OCI-LY7 (cell line): ENCODE measurements at regions not wholly inside any gene's neighbourhood (a gene's known extent, or its start where the extent isn't known, plus 50 kb on each side); places are given as distances from the start of the nearest gene placed in this dataset.
"Not testable (repeated sequence)": the region's sequence is repeated elsewhere in the genome, so short reads cannot be mapped to it uniquely, and the experiment has no call there.

ENCODE experiments used
- BruUV-seq: library from RNA; stranded (reverse); fragments of 400-500 nt; replicated peaks from 2 replicates; lab custom pipeline; 2021; lab: Mats Ljungman, UMichigan
- CTCF ChIA-PET: fragments of 300-600 bp; sonication (Branson Sonifier 250); formaldehyde crosslinking; loops from one replicate; lab custom pipeline; 2022; ENCODE audit warnings: antibody characterized with exemption; ENCODE audit not compliant: unreplicated experiment; lab: Charles Lee
- POLR2A ChIA-PET: fragments of 300-600 bp; sonication (Branson Sonifier 250); formaldehyde crosslinking; loops from one replicate; lab custom pipeline; 2022; ENCODE audit warnings: antibody characterized with exemption; lab: Charles Lee
- DNase-seq: peaks from one replicate; pipeline ENCODE4 v3.0.0-alpha.2; 2015; ENCODE audit warnings: low spot score
- H2AFZ ChIP-seq: fragments of 200-600 bp; sonication (generic), shearing (Covaris generic); 2 replicates; pipeline ENCODE4 v1.6.1; 2014; ENCODE audit warnings: mild to moderate bottlenecking, antibody characterized with exemption, low read length, moderate library complexity
- H3K27ac ChIP-seq: fragments of 200-600 bp; sonication (generic); 2 replicates; pipeline ENCODE4 v1.5.1; 2014; ENCODE audit warnings: mixed run types, low read depth, mild to moderate bottlenecking, moderate library complexity, low read length, inconsistent platforms; ENCODE audit not compliant: poor library complexity, severe bottlenecking
- H3K36me3 ChIP-seq: fragments of 200-600 bp; sonication (generic); 2 replicates; pipeline ENCODE4 v1.6.1; 2014; ENCODE audit warnings: mild to moderate bottlenecking, antibody characterized with exemption, low read length, moderate library complexity, mixed read lengths; ENCODE audit not compliant: insufficient read depth
- H3K4me1 ChIP-seq: fragments of 200-600 bp; sonication (generic); 2 replicates; pipeline ENCODE4 v1.5.1; 2014; ENCODE audit warnings: mild to moderate bottlenecking, low read length; ENCODE audit not compliant: insufficient read depth, poor library complexity, severe bottlenecking
- H3K4me2 ChIP-seq: fragments of 200-600 bp; sonication (generic); 2 replicates; pipeline ENCODE4 v1.6.1; 2014; ENCODE audit warnings: mild to moderate bottlenecking, low read length
- H3K4me3 ChIP-seq: fragments of 200-600 bp; sonication (generic); 2 replicates; pipeline ENCODE4 v1.5.1; 2014; ENCODE audit warnings: mild to moderate bottlenecking, low read depth, low read length; ENCODE audit not compliant: poor library complexity, severe bottlenecking
- H3K79me2 ChIP-seq: fragments of 200-600 bp; sonication (generic); 2 replicates; pipeline ENCODE4 v1.6.1; 2016; ENCODE audit warnings: low read depth, mild to moderate bottlenecking, low read length, moderate library complexity, mixed read lengths; ENCODE audit not compliant: insufficient read depth
- H3K9me2 ChIP-seq: fragments of 200-600 bp; sonication (generic); 2 replicates; pipeline ENCODE4 v1.6.1; 2016; ENCODE audit warnings: mild to moderate bottlenecking, low read length, mixed read lengths; ENCODE audit not compliant: insufficient read depth
- H3K9me3 ChIP-seq: fragments of 200-600 bp; sonication (generic); 2 replicates; pipeline ENCODE4 v1.6.1; 2014; ENCODE audit warnings: mild to moderate bottlenecking, mixed run types, low read length, mixed read lengths
- H4K20me1 ChIP-seq: fragments of 200-600 bp; sonication (generic); 2 replicates; pipeline ENCODE4 v1.6.1; 2014; ENCODE audit warnings: mild to moderate bottlenecking, antibody characterized with exemption, low read length, moderate library complexity, mixed read lengths; ENCODE audit not compliant: insufficient read depth
- CTCF ChIP-seq: fragments of 200-600 bp; sonication (generic); conservative IDR thresholded peaks from 2 replicates; pipeline ENCODE4 v1.5.1; 2014; ENCODE audit warnings: mild to moderate bottlenecking, antibody characterized with exemption, low read length, moderate library complexity, mixed read lengths
- EZH2phosphoT487 ChIP-seq: fragments of 200-600 bp; sonication (generic); IDR thresholded peaks from 2 replicates; pipeline ENCODE4 v1.6.1; 2018; ENCODE audit warnings: low read depth, borderline replicate concordance, mild to moderate bottlenecking, mixed run types, antibody characterized with exemption, low read length, moderate library complexity, mixed read lengths
- intact Hi-C: fragments of 100-400 bp; cut with micrococcal nuclease; formaldehyde crosslinking; loops from one replicate; pipeline ENCODE4 v1.10.0; 2022; ENCODE audit not compliant: unreplicated experiment

GRCh38 chr14:28983279-28983678 is 216.7 kb downstream of the FOXG1 start:
- Histone ChIP-seq H3K4me3 (no peak overlapping the region), H2AFZ (no peak overlapping the region), H4K20me1 (no peaks in the 10 kb centered on the region), H3K36me3 (no peaks in the 10 kb centered on the region), H3K4me1 (no peaks in the 10 kb centered on the region), H3K4me2 (no peak overlapping the region), H3K79me2 (no peaks in the 10 kb centered on the region), H3K27ac (no peak overlapping the region), H3K9me3 (0 out of 2 replicates have a peak, but pooled peaks cover 17% of the 10 kb centered on the region), H3K9me2 (no peaks in the 10 kb centered on the region)
- BruUV-seq, result no TSS peak
- ChIA-PET CTCF (no interaction called here), POLR2A (interaction anchor here (0.6 to 0.9 kb wide), 2 partner anchors 14 to 44 kb away, joined by 3 read pairs; no protein-coding TSS in a partner anchor)
- no peak for DNase-seq
- intact Hi-C loops, result no loop called here
- TF ChIP-seq CTCF, result no peak
- no peak for TF ChIP-seq EZH2phosphoT487

GRCh38 chr14:28987516-28987915 is 220.9 kb downstream of the FOXG1 start:
- no TSS peak for BruUV-seq
- POLR2A ChIA-PET, result no interaction called here
- CTCF ChIA-PET, result no interaction called here
- TF ChIP-seq EZH2phosphoT487, result no peak
- no peak for TF ChIP-seq CTCF
- no peak overlapping the region for H3K4me3 ChIP-seq
- no peak for DNase-seq
- no peak overlapping the region for H2AFZ ChIP-seq
- H3K4me2 ChIP-seq, result no peak overlapping the region
- H3K27ac ChIP-seq, result no peak overlapping the region
- no peaks in the 10 kb centered on the region for H3K4me1 ChIP-seq
- H3K9me2 ChIP-seq, result no peaks in the 10 kb centered on the region
- no peaks in the 10 kb centered on the region for H3K79me2 ChIP-seq
- H3K9me3 ChIP-seq, result 0 out of 2 replicates have a peak, but pooled peaks cover 4% of the 10 kb centered on the region
- H4K20me1 ChIP-seq, result no peaks in the 10 kb centered on the region
- intact Hi-C loops, result no loop called here
- no peaks in the 10 kb centered on the region for H3K36me3 ChIP-seq

- DNase-seq, CTCF ChIA-PET, H2AFZ ChIP-seq, intact Hi-C loops, H3K4me2 ChIP-seq, H3K36me3 ChIP-seq, H3K27ac ChIP-seq, BruUV-seq, H3K4me1 ChIP-seq, H3K79me2 ChIP-seq, H4K20me1 ChIP-seq, H3K4me3 ChIP-seq, H3K9me3 ChIP-seq, H3K9me2 ChIP-seq: not testable (repeated sequence)
- POLR2A ChIA-PET, result interaction anchor here (0.5 to 0.6 kb wide), 2 partner anchors 127 to 185 kb away, joined by 3 to 5 read pairs; no protein-coding TSS in a partner anchor
Measured at GRCh38 chr14:28997196-28997595, 230.6 kb downstream of the FOXG1 start.
